Liver (tissue), 8 donors: ENCODE measurements at regions not wholly inside any gene's neighbourhood (a gene's known extent, or its start where the extent isn't known, plus 50 kb on each side); places are given as distances from the start of the nearest gene placed in this dataset.

ENCODE experiments used
- DNase-seq: peaks from one replicate; pipeline ENCODE4 v3.0.0-alpha.2; 2017; ENCODE audit warnings: low spot score
- H3K27ac ChIP-seq, 2 donors: one replicate each; pipeline ENCODE4 v1.7.0; 2013; ENCODE audit warnings: inconsistent platforms in 2 of 2, low read length in 2 of 2, control low read depth in 1 of 2, low read depth in 1 of 2, mild to moderate bottlenecking in 1 of 2
- H3K27me3 ChIP-seq, 4 donors: one replicate each; pipeline versions ENCODE4 v1.6.1 to v1.7.0; 2013; ENCODE audit warnings: low read length in 3 of 4, inconsistent platforms in 1 of 4, mild to moderate bottlenecking in 1 of 4, moderate library complexity in 1 of 4; ENCODE audit not compliant: control insufficient read depth in 4 of 4, insufficient read depth in 4 of 4
- H3K36me3 ChIP-seq, 4 donors: one replicate each; pipeline versions ENCODE4 v1.6.1 to v1.7.0; 2013; ENCODE audit warnings: low read length in 3 of 4, mild to moderate bottlenecking in 3 of 4, low read depth in 1 of 4, moderate library complexity in 1 of 4; ENCODE audit not compliant: control insufficient read depth in 4 of 4, insufficient read depth in 3 of 4
- H3K4me1 ChIP-seq, 4 donors: one replicate each; pipeline versions ENCODE4 v1.6.1 to v1.7.0; 2013; ENCODE audit warnings: low read length in 3 of 4, mild to moderate bottlenecking in 3 of 4, moderate library complexity in 1 of 4; ENCODE audit not compliant: control insufficient read depth in 4 of 4, insufficient read depth in 4 of 4
- H3K4me3 ChIP-seq, 3 donors: one replicate each; pipeline versions ENCODE4 v1.6.1 to v1.7.0; 2013; ENCODE audit warnings: low read length in 3 of 3, control low read depth in 1 of 3, low read depth in 1 of 3, mild to moderate bottlenecking in 1 of 3
- H3K9ac ChIP-seq, 2 donors: one replicate each; pipeline ENCODE4 v1.7.0; 2013; ENCODE audit warnings: low read length in 2 of 2, mild to moderate bottlenecking in 2 of 2, moderate library complexity in 2 of 2, control low read depth in 1 of 2, low read depth in 1 of 2
- H3K9me3 ChIP-seq, 4 donors: one replicate each; pipeline versions ENCODE4 v1.6.1 to v1.7.0; 2013; ENCODE audit warnings: low read length in 3 of 4; ENCODE audit not compliant: control insufficient read depth in 4 of 4
- ATF3 ChIP-seq: IDR thresholded peaks from 2 replicates; pipeline ENCODE4 v1.6.1; 2016; ENCODE audit warnings: antibody characterized with exemption
- EGR1 ChIP-seq, 2 donors: IDR thresholded peaks; 2 replicates each; pipeline ENCODE4 v1.6.1; 2016 to 2018; ENCODE audit warnings: antibody characterized with exemption in 2 of 2, low read depth in 2 of 2
- FOXA1 ChIP-seq: IDR thresholded peaks from 2 replicates; pipeline ENCODE4 v1.6.1; 2016; ENCODE audit warnings: antibody characterized with exemption
- FOXA2 ChIP-seq: IDR thresholded peaks from 2 replicates; pipeline ENCODE4 v1.6.1; 2016; ENCODE audit warnings: antibody characterized with exemption
- HNF4A ChIP-seq, 2 donors: conservative IDR thresholded peaks; 2 replicates each; pipeline ENCODE4 v1.6.1; 2016; ENCODE audit warnings: antibody characterized with exemption in 2 of 2, mild to moderate bottlenecking in 2 of 2
- HNF4G ChIP-seq: IDR thresholded peaks from 2 replicates; pipeline ENCODE4 v1.6.1; 2016; ENCODE audit warnings: antibody characterized with exemption
- JUND ChIP-seq, 2 donors: IDR thresholded peaks; 2 replicates each; pipeline ENCODE4 v1.6.1; 2016; ENCODE audit warnings: antibody characterized with exemption in 2 of 2
- MAX ChIP-seq: IDR thresholded peaks from 2 replicates; pipeline ENCODE4 v1.6.1; 2016; ENCODE audit warnings: antibody characterized with exemption
- RAD21 ChIP-seq, 2 donors: IDR thresholded peaks; 2 replicates each; pipeline ENCODE4 v1.6.1; 2016; ENCODE audit warnings: antibody characterized with exemption in 2 of 2, mild to moderate bottlenecking in 2 of 2
- REST ChIP-seq: IDR thresholded peaks from 2 replicates; pipeline ENCODE4 v1.6.1; 2016; ENCODE audit warnings: antibody characterized with exemption, mild to moderate bottlenecking
- RXRA ChIP-seq, 2 donors: IDR thresholded peaks; 2 replicates each; pipeline ENCODE4 v1.6.1; 2017 to 2018; ENCODE audit warnings: antibody characterized with exemption in 2 of 2, mild to moderate bottlenecking in 1 of 2
- SP1 ChIP-seq: IDR thresholded peaks from 2 replicates; pipeline ENCODE4 v1.6.1; 2018; ENCODE audit warnings: antibody characterized with exemption, mild to moderate bottlenecking
- TAF1 ChIP-seq: conservative IDR thresholded peaks from 2 replicates; pipeline ENCODE4 v1.6.1; 2016; ENCODE audit warnings: antibody characterized with exemption, mild to moderate bottlenecking
- YY1 ChIP-seq: IDR thresholded peaks from 2 replicates; pipeline ENCODE4 v1.6.1; 2016; ENCODE audit warnings: antibody characterized with exemption, mild to moderate bottlenecking
- whole genome bisulfite sequencing: extraction: QIAGEN DNeasy Blood & Tissue Kit; methylation state at CpG from one replicate; pipeline ENCODE4 v1.1.7; 2013; 5-methylcytosine and 5-hydroxymethylcytosine counted together
- TF ChIP-seq, protein P1 (sequence below): fragments of 150-350 bp; IDR thresholded peaks from 2 replicates; pipeline ENCODE4 v1.5.1; 2017; ENCODE audit warnings: improper control_type of control experiment, low read depth, low read length; ENCODE audit not compliant: missing input control
- donor health status: healthy.
- donor health status: healthy.
- donor health status: healthy.
- donor health status: healthy.
- donor health status: healthy.

GRCh38 chr3:164094546-164094945 lies 983.8 kb downstream of the SI start (continued):
- TF ChIP-seq RXRA (IDR thresholded peaks at IDR 0.05): no peak

DNA sequence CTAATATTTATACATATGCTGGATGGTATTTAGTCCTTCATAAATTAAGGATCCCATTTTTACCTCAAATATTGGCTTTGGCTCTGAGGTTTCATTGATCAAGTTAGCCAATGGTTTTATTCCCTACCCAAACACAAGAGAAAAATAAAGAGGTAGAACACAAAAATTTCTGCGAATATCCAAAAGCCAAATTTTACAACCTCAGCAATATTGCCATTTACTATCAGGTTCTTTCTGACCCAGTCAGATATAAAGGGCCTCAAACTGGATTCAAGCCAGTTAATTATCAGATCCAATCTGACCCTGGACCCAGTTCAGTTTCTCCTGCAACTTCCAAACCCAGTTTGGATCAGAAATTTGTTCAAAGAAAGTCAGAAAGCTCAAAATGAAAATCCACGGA lies 998.1 kb downstream of the SI start:
- no peak overlapping the region for H3K27ac ChIP-seq
- H3K36me3 ChIP-seq: no peaks in the 10 kb centered on the region
- TF ChIP-seq HNF4A (conservative IDR thresholded peaks at IDR 0.05) (no peak), ATF3 (no peak), TAF1 (no peak)
- no peak for DNase-seq
- H3K9ac ChIP-seq: no peak overlapping the region
- no peaks in the 10 kb centered on the region for H3K27me3 ChIP-seq
- no peaks in the 10 kb centered on the region for H3K9me3 ChIP-seq
- no peak overlapping the region for H3K4me3 ChIP-seq
- no peaks in the 10 kb centered on the region for H3K4me1 ChIP-seq
- WGBS: 84% methylated on average over 2 of the region's 2 CpGs

- no peaks in the 10 kb centered on the region for H3K4me1 ChIP-seq
- no peaks in the 10 kb centered on the region for H3K9me3 ChIP-seq
- no peaks in the 10 kb centered on the region for H3K36me3 ChIP-seq
- H3K27ac ChIP-seq: no peak overlapping the region
- no peak overlapping the region for H3K4me3 ChIP-seq
- no peak overlapping the region for H3K9ac ChIP-seq
- 55% methylated on average over 1 of the region's 1 CpG for WGBS
- no peak for TF ChIP-seq EGR1 (IDR thresholded peaks at IDR 0.05; ENCODE audit: low read depth in 2 of 2)
- TF ChIP-seq FOXA2: no peak
- no peak for TF ChIP-seq REST
- no peak for TF ChIP-seq MAX
- TF ChIP-seq SP1: no peak
- no peak for TF ChIP-seq RXRA (IDR thresholded peaks at IDR 0.05)
- no peak for TF ChIP-seq JUND (IDR thresholded peaks at IDR 0.05)
- no peak for TF ChIP-seq FOXA1
- TF ChIP-seq HNF4A (conservative IDR thresholded peaks at IDR 0.05): no peak
- no peak for TF ChIP-seq RAD21 (IDR thresholded peaks at IDR 0.05)
- TF ChIP-seq YY1: no peak
- no peak for TF ChIP-seq ATF3
- no peak for DNase-seq
- no peaks in the 10 kb centered on the region for H3K27me3 ChIP-seq
Measured at GRCh38 chr3:164064298-164064697, 1014.0 kb downstream of the SI start.

DNA sequence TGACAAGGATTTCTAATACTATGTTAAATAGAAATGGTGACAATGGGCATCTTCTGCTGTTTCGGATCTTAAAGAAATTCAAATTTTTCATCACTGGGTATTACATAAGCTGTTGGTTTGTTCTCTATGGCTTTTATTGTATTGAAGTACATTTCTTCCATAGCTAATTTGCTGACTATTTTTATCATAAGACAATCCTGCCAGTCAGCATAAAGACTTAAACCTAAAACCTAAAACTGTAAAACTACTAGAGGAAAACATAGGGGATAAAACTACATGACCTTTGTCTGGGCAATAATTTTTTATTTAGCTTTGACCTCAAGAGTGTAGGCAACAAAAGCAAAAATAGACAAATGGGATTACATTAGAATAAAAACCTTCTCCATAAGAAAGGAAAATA lies 1017.4 kb downstream of the SI start:
- Histone ChIP-seq H3K36me3 (no peaks in the 10 kb centered on the region), H3K27ac (no peak overlapping the region), H3K9me3 (peaks cover 0 to 4% (median 0%) of the 10 kb centered on the region in 4 donors), H3K9ac (no peak overlapping the region), H3K4me1 (no peaks in the 10 kb centered on the region), H3K4me3 (no peak overlapping the region), H3K27me3 (no peaks in the 10 kb centered on the region)
- TF ChIP-seq JUND (IDR thresholded peaks at IDR 0.05) (no peak), HNF4G (no peak), FOXA2 (no peak), RXRA (IDR thresholded peaks at IDR 0.05) (no peak), RAD21 (IDR thresholded peaks at IDR 0.05) (no peak), TAF1 (no peak), MAX (no peak), YY1 (no peak)
- TF ChIP-seq, protein P1, sequence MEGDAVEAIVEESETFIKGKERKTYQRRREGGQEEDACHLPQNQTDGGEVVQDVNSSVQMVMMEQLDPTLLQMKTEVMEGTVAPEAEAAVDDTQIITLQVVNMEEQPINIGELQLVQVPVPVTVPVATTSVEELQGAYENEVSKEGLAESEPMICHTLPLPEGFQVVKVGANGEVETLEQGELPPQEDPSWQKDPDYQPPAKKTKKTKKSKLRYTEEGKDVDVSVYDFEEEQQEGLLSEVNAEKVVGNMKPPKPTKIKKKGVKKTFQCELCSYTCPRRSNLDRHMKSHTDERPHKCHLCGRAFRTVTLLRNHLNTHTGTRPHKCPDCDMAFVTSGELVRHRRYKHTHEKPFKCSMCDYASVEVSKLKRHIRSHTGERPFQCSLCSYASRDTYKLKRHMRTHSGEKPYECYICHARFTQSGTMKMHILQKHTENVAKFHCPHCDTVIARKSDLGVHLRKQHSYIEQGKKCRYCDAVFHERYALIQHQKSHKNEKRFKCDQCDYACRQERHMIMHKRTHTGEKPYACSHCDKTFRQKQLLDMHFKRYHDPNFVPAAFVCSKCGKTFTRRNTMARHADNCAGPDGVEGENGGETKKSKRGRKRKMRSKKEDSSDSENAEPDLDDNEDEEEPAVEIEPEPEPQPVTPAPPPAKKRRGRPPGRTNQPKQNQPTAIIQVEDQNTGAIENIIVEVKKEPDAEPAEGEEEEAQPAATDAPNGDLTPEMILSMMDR: no peak
- WGBS: 80% methylated on average over 1 of the region's 1 CpG
- no peak for DNase-seq
